Activated B cell treated with CpG ODN at 0.5 μM for 24 hours (primary cell): ENCODE measurements at regions not wholly inside any gene's neighbourhood (a gene's known extent, or its start where the extent isn't known, plus 50 kb on each side); places are given as distances from the start of the nearest gene placed in this dataset.

Experiments used
- ATAC-seq: fragments of 200-7000 bp; cut with Tn5 transposase; one replicate; pipeline ENCODE4 v1.10.0; 2021; ENCODE audit warnings: low read depth, mild to moderate bottlenecking, moderate library complexity
- CTCF ChIA-PET: fragments of 350-600 bp; sonication (Branson Sonifier 250); formaldehyde crosslinking; loops from one replicate; lab custom pipeline; 2021; ENCODE audit warnings: antibody characterized with exemption; lab: Charles Lee
- POLR2A ChIA-PET: fragments of 350-600 bp; sonication (Branson Sonifier 250); formaldehyde crosslinking; loops from one replicate; lab custom pipeline; 2021; ENCODE audit warnings: antibody characterized with exemption; lab: Charles Lee
- DNase-seq: peaks from one replicate; pipeline ENCODE4 v3.0.0; 2022
- H3K27ac Mint-ChIP-seq: one replicate; pipeline ENCODE4 v1.8.0; 2020; ENCODE audit warnings: mixed read lengths
- H3K27me3 Mint-ChIP-seq: one replicate; pipeline ENCODE4 v1.8.0; 2021; ENCODE audit warnings: mixed read lengths
- H3K36me3 Mint-ChIP-seq: one replicate; pipeline ENCODE4 v1.8.0; 2021; ENCODE audit warnings: low read depth, mixed read lengths
- H3K4me1 Mint-ChIP-seq: one replicate; pipeline ENCODE4 v1.8.0; 2021; ENCODE audit warnings: mixed read lengths
- H3K4me3 Mint-ChIP-seq: one replicate; pipeline ENCODE4 v1.8.0; 2020; ENCODE audit warnings: mild to moderate bottlenecking, mixed read lengths
- H3K9me3 Mint-ChIP-seq: one replicate; pipeline ENCODE4 v1.8.0; 2020; ENCODE audit warnings: mixed read lengths
- CTCF ChIP-seq: fragments of 200-600 bp; IDR thresholded peaks from one replicate; pipeline ENCODE4 v1.8.0; 2022; ENCODE audit warnings: antibody characterized with exemption, mild to moderate bottlenecking
- intact Hi-C: fragments of 100-400 bp; cut with micrococcal nuclease; formaldehyde crosslinking; loops from one replicate; pipeline ENCODE4 v1.15.1; 2024

- intact Hi-C loops = no loop called here
- no peaks in the 10 kb centered on the region for H3K4me1 Mint-ChIP-seq
- H3K36me3 Mint-ChIP-seq = no peaks in the 10 kb centered on the region
- H3K4me3 Mint-ChIP-seq = no peak overlapping the region
- peaks cover 18% of the 10 kb centered on the region for H3K27me3 Mint-ChIP-seq
- TF ChIP-seq CTCF = no peak
- ATAC-seq = no peak
- CTCF ChIA-PET = no interaction called here
- no peak for DNase-seq
- peaks cover 3% of the 10 kb centered on the region for H3K9me3 Mint-ChIP-seq
- POLR2A ChIA-PET = no interaction called here
- H3K27ac Mint-ChIP-seq = no peak overlapping the region
These were observed 211.6 kb upstream of the NR5A2 start for GRCh38 chr1:199815947-199816346.

- Mint-ChIP-seq H3K9me3 (peaks cover 3% of the 10 kb centered on the region), H3K27me3 (peaks cover 18% of the 10 kb centered on the region), H3K4me1 (no peaks in the 10 kb centered on the region), H3K36me3 (no peaks in the 10 kb centered on the region), H3K4me3 (no peak overlapping the region), H3K27ac (no peak overlapping the region)
- ChIA-PET POLR2A (no interaction called here), CTCF (no interaction called here)
- no peak for DNase-seq
- TF ChIP-seq CTCF = no peak
- no peak for ATAC-seq
- intact Hi-C loops = no loop called here
These were observed 210.2 kb upstream of the NR5A2 start for GRCh38 chr1:199817266-199817665.

- TF ChIP-seq CTCF = no peak
- DNase-seq (no peak), ATAC-seq (no peak)
- no peak overlapping the region for H3K27ac Mint-ChIP-seq
- H3K9me3 Mint-ChIP-seq = peaks cover 9% of the 10 kb centered on the region
- ChIA-PET CTCF (no interaction called here), POLR2A (no interaction called here)
- no peaks in the 10 kb centered on the region for H3K36me3 Mint-ChIP-seq
- H3K4me1 Mint-ChIP-seq = no peaks in the 10 kb centered on the region
- peaks cover 23% of the 10 kb centered on the region for H3K27me3 Mint-ChIP-seq
- no peak overlapping the region for H3K4me3 Mint-ChIP-seq
- intact Hi-C loops = no loop called here
These were observed 206.3 kb upstream of the NR5A2 start for GRCh38 chr1:199821029-199821779.

- Mint-ChIP-seq H3K36me3 (peaks cover 1% of the 10 kb centered on the region), H3K4me1 (no peaks in the 10 kb centered on the region), H3K9me3 (peaks cover 13% of the 10 kb centered on the region), H3K27me3 (peaks cover 37% of the 10 kb centered on the region), H3K27ac (no peak overlapping the region), H3K4me3 (no peak overlapping the region)
- intact Hi-C loops = no loop called here
- DNase-seq = no peak
- POLR2A ChIA-PET = no interaction called here
- no peak for ATAC-seq
- CTCF ChIA-PET = no interaction called here
- no peak for TF ChIP-seq CTCF
These were observed 195.1 kb upstream of the NR5A2 start for GRCh38 chr1:199832451-199832850.

- H3K9me3 Mint-ChIP-seq = peaks cover 16% of the 10 kb centered on the region
- no peak for ATAC-seq
- H3K4me3 Mint-ChIP-seq = no peak overlapping the region
- ChIA-PET CTCF (no interaction called here), POLR2A (no interaction called here)
- peaks cover 1% of the 10 kb centered on the region for H3K36me3 Mint-ChIP-seq
- no peak for DNase-seq
- peaks cover 37% of the 10 kb centered on the region for H3K27me3 Mint-ChIP-seq
- intact Hi-C loops = no loop called here
- no peak overlapping the region for H3K27ac Mint-ChIP-seq
- TF ChIP-seq CTCF = no peak
- no peaks in the 10 kb centered on the region for H3K4me1 Mint-ChIP-seq
These were observed 192.8 kb upstream of the NR5A2 start for GRCh38 chr1:199834711-199835110.
